ENCODE measurements at regions not wholly inside any gene's neighbourhood (a gene's known extent, or its start where the extent isn't known, plus 50 kb on each side); places are given as distances from the start of the nearest gene placed in this dataset.

DNA sequence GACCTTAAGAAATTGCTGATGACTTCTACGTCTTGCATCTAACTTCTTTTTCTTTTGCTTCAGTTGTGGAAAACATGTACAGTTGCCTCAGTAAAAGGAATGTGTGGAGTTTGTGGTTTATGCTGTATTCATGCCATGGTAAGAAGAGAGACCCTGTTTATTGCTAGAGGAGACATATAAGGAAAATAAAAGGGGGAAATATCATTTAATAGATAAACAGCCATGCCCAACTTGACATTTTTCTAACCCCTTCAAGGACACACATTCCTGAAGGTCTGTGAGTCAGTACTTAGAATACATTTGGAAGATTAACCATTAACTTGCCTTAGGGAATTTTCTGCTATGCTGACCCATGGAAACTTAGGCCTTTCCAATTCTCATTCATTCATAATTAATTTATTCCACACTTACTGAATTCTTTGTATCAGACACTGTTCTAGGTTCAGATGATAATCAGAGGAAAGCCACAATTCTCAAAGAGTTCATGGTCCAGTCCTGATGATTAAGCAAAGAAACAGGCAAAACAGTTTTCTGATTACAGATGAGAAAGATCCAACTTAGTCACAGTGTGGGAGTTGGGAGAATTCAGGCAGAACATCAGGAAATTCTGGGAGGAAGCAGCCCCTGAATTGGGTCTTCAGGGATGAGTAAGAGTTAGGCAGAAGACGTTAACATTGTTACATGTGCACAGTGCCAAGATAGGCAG, 329.8 kb upstream of the RASGRP1 start:
- TF ChIP-seq EP300 (IDR thresholded peaks at IDR 0.05) (no peak), POLR2A (IDR thresholded peaks at IDR 0.05) (no peak)
- TF ChIP-seq, protein P1, sequence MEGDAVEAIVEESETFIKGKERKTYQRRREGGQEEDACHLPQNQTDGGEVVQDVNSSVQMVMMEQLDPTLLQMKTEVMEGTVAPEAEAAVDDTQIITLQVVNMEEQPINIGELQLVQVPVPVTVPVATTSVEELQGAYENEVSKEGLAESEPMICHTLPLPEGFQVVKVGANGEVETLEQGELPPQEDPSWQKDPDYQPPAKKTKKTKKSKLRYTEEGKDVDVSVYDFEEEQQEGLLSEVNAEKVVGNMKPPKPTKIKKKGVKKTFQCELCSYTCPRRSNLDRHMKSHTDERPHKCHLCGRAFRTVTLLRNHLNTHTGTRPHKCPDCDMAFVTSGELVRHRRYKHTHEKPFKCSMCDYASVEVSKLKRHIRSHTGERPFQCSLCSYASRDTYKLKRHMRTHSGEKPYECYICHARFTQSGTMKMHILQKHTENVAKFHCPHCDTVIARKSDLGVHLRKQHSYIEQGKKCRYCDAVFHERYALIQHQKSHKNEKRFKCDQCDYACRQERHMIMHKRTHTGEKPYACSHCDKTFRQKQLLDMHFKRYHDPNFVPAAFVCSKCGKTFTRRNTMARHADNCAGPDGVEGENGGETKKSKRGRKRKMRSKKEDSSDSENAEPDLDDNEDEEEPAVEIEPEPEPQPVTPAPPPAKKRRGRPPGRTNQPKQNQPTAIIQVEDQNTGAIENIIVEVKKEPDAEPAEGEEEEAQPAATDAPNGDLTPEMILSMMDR (IDR thresholded peaks at IDR 0.05) = no peak
